Endodermal cell (in vitro differentiated cells): ENCODE measurements at regions not wholly inside any gene's neighbourhood (a gene's known extent, or its start where the extent isn't known, plus 50 kb on each side); places are given as distances from the start of the nearest gene placed in this dataset.
A peak's percentile ranks its signal among the peaks of the same experiment; 100 is the strongest.

Experiments used
- DNase-seq: peaks from one replicate; pipeline ENCODE4 v3.0.0-alpha.2; 2017
- H3K27ac ChIP-seq: 2 replicates; pipeline ENCODE4 v1.5.1; 2013; ENCODE audit warnings: mild to moderate bottlenecking, low read depth, low read length, moderate library complexity
- H3K27me3 ChIP-seq: 2 replicates; pipeline ENCODE4 v1.6.1; 2013; ENCODE audit warnings: mild to moderate bottlenecking, low read length, moderate library complexity; ENCODE audit not compliant: insufficient read depth, control insufficient read depth, poor library complexity, severe bottlenecking
- H3K36me3 ChIP-seq: 2 replicates; pipeline ENCODE4 v1.7.0; 2013; ENCODE audit warnings: mild to moderate bottlenecking, low read length, moderate library complexity; ENCODE audit not compliant: control insufficient read depth, insufficient read depth
- H3K4me1 ChIP-seq: one replicate; pipeline ENCODE4 v1.7.0; 2013; ENCODE audit warnings: low read length; ENCODE audit not compliant: control insufficient read depth, insufficient read depth
- H3K4me3 ChIP-seq: 2 replicates; pipeline ENCODE4 v1.5.1; 2013; ENCODE audit warnings: mild to moderate bottlenecking, low read length, moderate library complexity
- H3K9ac ChIP-seq: 2 replicates; pipeline ENCODE4 v1.6.1; 2013; ENCODE audit warnings: mild to moderate bottlenecking, low read length, moderate library complexity; ENCODE audit not compliant: poor library complexity, severe bottlenecking; ENCODE audit errors: extremely low read depth
- H3K9me3 ChIP-seq: 2 replicates; pipeline ENCODE4 v1.6.1; 2013; ENCODE audit warnings: mild to moderate bottlenecking, low read length, moderate library complexity; ENCODE audit not compliant: control insufficient read depth
- H3K27ac Mint-ChIP-seq: 2 replicates; pipeline ENCODE4 v1.8.0; 2020; ENCODE audit warnings: mixed read lengths
- H3K27me3 Mint-ChIP-seq: 2 replicates; pipeline ENCODE4 v1.8.0; 2021; ENCODE audit warnings: mild to moderate bottlenecking, mixed read lengths; ENCODE audit not compliant: insufficient read depth
- H3K36me3 Mint-ChIP-seq: 2 replicates; pipeline ENCODE4 v1.8.0; 2020; ENCODE audit warnings: low read depth, mixed read lengths
- H3K4me1 Mint-ChIP-seq: 2 replicates; pipeline ENCODE4 v1.8.0; 2020; ENCODE audit warnings: mixed read lengths
- H3K4me3 Mint-ChIP-seq: 2 replicates; pipeline ENCODE4 v1.8.0; 2020; ENCODE audit warnings: mild to moderate bottlenecking, moderate library complexity, mixed read lengths
- H3K9me3 Mint-ChIP-seq: 2 replicates; pipeline ENCODE4 v1.8.0; 2020; ENCODE audit warnings: mild to moderate bottlenecking, mixed read lengths
- WGBS, 2 experiments: methylation state at CpG; one replicate each; pipeline versions ENCODE4 v1.1.5 to v1.1.7; 2013; ENCODE audit warnings: missing lambda C conversion rate in 2 of 2, mixed read lengths in 1 of 2; ENCODE audit not compliant: insufficient coverage in 1 of 2, insufficient read length in 1 of 2; 5-methylcytosine and 5-hydroxymethylcytosine counted together
- TF ChIP-seq, protein P1 (sequence below): fragments of 200-600 bp; sonication (generic); conservative IDR thresholded peaks from 2 replicates; pipeline ENCODE4 v1.5.0; 2021; ENCODE audit warnings: antibody characterized with exemption, mild to moderate bottlenecking

DNA sequence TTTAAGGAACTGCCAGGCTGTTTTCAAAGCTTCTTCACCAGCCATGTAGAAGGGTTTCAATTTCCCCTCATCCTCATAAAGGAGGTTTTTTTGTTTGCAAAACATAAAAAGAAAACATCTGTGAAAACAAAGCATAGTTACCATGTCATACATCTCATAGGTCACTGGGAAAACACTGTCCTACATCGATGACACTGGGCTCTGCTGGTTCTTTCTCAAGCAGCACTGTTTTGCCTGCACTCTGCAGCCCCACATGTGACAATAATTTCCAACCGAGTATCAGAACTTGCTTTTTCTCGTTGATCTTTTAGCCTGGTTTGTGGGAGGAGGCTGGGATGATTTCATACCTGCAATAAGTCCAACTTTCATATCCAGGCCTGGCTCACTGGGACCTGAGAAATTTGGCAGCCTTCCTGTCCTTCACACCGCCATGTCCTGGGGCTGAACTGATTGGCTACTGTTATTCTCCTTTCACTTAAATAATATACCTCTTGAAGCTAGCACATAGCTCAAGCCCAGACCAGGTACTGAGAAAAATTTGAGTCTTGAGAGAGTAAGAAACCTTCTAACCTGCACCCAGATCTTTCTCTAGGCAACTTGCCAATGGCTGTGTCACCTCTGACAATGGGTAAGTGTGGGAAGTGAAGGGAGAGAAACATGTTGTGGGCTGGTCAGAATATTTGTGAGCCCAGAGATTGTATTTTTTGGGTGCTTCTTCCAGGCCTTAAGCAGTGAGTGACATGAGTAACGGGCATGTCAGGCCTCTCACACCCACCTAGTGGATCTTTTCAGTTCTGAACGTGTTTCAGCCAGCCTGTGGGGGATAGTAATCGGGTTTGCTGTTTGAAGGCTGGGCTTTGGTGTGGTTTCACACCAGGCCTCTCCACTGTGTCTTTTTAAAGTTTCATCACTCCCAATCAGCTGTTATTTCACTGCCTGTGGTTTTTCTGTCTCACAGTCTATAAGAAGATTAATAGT lies 502.8 kb downstream of the NTRK2 start:
- no peaks in the 10 kb centered on the region for H3K27me3 ChIP-seq
- Mint-ChIP-seq H3K4me1 (peaks cover 20% of the 10 kb centered on the region), H3K36me3 (peaks cover 7% of the 10 kb centered on the region), H3K27ac (peak overlapping the region; percentile 44), H3K4me3 (no peak overlapping the region), H3K9me3 (peaks cover 21% of the 10 kb centered on the region), H3K27me3 (no peaks in the 10 kb centered on the region)
- no peak overlapping the region for H3K27ac ChIP-seq
- peaks cover 29% of the 10 kb centered on the region for H3K9me3 ChIP-seq
- H3K4me1 ChIP-seq = peaks cover 15% of the 10 kb centered on the region
- DNase-seq = no peak
- H3K36me3 ChIP-seq = no peaks in the 10 kb centered on the region
- TF ChIP-seq, protein P1, sequence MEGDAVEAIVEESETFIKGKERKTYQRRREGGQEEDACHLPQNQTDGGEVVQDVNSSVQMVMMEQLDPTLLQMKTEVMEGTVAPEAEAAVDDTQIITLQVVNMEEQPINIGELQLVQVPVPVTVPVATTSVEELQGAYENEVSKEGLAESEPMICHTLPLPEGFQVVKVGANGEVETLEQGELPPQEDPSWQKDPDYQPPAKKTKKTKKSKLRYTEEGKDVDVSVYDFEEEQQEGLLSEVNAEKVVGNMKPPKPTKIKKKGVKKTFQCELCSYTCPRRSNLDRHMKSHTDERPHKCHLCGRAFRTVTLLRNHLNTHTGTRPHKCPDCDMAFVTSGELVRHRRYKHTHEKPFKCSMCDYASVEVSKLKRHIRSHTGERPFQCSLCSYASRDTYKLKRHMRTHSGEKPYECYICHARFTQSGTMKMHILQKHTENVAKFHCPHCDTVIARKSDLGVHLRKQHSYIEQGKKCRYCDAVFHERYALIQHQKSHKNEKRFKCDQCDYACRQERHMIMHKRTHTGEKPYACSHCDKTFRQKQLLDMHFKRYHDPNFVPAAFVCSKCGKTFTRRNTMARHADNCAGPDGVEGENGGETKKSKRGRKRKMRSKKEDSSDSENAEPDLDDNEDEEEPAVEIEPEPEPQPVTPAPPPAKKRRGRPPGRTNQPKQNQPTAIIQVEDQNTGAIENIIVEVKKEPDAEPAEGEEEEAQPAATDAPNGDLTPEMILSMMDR = no peak
- WGBS, 2 experiments = 83 to 86% methylated on average over 5 to 7 of the region's 7 CpGs
- H3K9ac ChIP-seq = no peak overlapping the region
- no peak overlapping the region for H3K4me3 ChIP-seq

DNA sequence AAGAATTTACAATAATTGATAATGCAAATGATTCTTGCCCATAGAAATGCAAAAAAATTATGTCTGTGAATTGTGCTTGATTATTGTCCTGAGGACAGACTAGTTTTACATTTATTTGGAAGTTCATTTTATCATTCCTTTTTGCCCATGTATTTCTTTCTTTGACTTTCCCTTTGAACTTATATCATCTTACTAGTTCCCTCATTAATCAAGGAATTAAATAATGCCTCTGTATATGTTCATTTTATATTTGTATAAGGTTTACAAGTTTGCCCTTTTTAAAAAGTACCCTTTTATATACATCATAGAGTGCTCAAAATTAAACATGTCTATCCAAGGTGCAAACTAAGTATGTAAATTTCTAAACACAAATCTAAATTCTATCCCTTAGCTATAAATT lies 501.6 kb downstream of the NTRK2 start:
- no peaks in the 10 kb centered on the region for H3K27me3 Mint-ChIP-seq
- no peak for DNase-seq
- peaks cover 26% of the 10 kb centered on the region for H3K9me3 Mint-ChIP-seq
- TF ChIP-seq, protein P1 = no peak
- no peaks in the 10 kb centered on the region for H3K36me3 ChIP-seq
- no peak overlapping the region for H3K4me3 ChIP-seq
- peaks cover 29% of the 10 kb centered on the region for H3K4me1 Mint-ChIP-seq
- H3K9me3 ChIP-seq = peaks cover 30% of the 10 kb centered on the region
- no peaks in the 10 kb centered on the region for H3K27me3 ChIP-seq
- no peak overlapping the region for H3K27ac Mint-ChIP-seq
- H3K27ac ChIP-seq = no peak overlapping the region
- peaks cover 7% of the 10 kb centered on the region for H3K36me3 Mint-ChIP-seq
- H3K9ac ChIP-seq = no peak overlapping the region
- H3K4me1 ChIP-seq = peaks cover 20% of the 10 kb centered on the region
- H3K4me3 Mint-ChIP-seq = no peak overlapping the region

DNA sequence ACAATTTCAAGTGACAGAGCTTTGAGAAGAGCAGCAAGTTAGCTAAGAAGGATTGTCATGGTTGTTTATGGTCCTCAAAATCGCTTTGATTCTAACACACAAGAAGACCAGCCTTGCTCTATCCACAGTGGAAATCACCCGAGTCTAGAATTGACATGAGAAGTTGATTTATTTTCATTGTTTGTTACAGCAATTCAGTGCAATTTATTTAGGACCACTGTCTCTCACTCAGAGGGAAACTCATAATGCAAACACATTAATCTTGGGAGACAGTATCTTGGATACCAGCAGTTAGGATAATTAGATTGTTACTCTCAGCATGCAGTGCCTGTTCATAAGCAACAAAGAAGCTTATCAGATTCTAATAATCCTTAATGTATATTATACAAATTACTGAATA lies 498.9 kb downstream of the NTRK2 start:
- Histone ChIP-seq H3K9me3 (peaks cover 46% of the 10 kb centered on the region), H3K27me3 (no peaks in the 10 kb centered on the region), H3K36me3 (no peaks in the 10 kb centered on the region), H3K4me3 (peak overlapping the region; percentile 16), H3K4me1 (peaks cover 20% of the 10 kb centered on the region), H3K9ac (no peak overlapping the region), H3K27ac (no peak overlapping the region)
- Mint-ChIP-seq H3K9me3 (peaks cover 30% of the 10 kb centered on the region), H3K27ac (no peak overlapping the region), H3K27me3 (no peaks in the 10 kb centered on the region), H3K4me3 (no peak overlapping the region), H3K4me1 (peaks cover 29% of the 10 kb centered on the region), H3K36me3 (peaks cover 7% of the 10 kb centered on the region)
- TF ChIP-seq, protein P1 = no peak
- DNase-seq = no peak
- WGBS, 2 experiments = 81 to 86% methylated on average over 1 to 2 of the region's 2 CpGs
